ENCODE measurements at regions not wholly inside any gene's neighbourhood (a gene's known extent, or its start where the extent isn't known, plus 50 kb on each side); places are given as distances from the start of the nearest gene placed in this dataset.
"Not testable (repeated sequence)": the region's sequence is repeated elsewhere in the genome, so short reads cannot be mapped to it uniquely, and the experiment has no call there.

DNA sequence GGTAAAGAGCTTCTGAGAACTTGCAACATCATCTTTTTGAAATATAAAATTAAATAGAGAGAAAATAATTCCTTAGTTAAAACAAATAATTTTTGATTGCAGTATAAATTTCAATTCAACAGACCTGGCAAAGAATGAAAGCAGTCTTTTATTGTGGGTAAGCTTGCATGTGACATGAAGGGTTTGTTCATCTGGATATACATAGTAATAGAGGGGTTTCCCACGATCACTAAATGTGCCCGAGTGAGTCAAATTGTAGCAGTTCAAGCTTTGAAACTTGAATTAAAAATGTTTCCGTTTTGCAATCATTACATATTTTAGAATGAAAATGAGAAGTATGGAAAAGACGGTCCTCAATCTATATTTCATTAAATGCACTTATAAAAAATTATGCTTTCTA is 658.4 kb upstream of the MBL2 start:
- DNase-seq (ENCODE audit: low spot score) = no peak

DNA sequence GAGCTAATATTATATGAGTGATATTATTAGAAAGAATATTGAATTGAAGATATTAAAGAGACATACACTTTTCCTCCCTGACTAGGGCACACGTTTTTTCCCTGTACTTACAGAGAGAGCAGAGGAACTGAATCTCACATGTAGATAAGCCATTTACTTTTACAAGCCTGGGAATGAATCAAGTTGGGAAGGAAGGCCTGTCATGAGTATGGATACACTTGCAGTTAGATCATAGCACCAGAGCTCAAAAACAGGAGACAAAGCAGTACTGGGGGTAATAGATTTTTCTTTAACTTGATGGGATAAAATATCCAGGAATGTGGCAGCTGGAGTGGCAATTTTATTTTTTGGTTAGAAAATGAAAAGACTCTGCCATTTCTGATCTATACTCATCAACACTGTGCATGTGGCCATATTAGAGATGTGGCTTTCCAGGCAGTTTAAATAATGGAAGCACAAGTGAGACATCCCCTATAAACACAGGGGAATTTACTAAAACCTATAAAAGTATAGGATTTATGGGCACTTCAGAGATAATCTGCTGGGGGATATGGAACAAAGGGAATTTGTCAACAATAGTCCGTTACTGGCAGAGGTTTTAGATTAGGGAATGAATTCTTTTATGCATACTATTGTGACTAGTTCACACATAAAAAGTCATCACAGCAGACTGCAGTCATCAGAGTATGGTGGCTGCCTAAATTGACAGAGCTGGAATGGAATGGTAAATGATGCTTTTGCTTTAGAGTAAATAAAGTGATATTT is 657.7 kb upstream of the MBL2 start:
- no peak for DNase-seq (ENCODE audit: low spot score)

DNA sequence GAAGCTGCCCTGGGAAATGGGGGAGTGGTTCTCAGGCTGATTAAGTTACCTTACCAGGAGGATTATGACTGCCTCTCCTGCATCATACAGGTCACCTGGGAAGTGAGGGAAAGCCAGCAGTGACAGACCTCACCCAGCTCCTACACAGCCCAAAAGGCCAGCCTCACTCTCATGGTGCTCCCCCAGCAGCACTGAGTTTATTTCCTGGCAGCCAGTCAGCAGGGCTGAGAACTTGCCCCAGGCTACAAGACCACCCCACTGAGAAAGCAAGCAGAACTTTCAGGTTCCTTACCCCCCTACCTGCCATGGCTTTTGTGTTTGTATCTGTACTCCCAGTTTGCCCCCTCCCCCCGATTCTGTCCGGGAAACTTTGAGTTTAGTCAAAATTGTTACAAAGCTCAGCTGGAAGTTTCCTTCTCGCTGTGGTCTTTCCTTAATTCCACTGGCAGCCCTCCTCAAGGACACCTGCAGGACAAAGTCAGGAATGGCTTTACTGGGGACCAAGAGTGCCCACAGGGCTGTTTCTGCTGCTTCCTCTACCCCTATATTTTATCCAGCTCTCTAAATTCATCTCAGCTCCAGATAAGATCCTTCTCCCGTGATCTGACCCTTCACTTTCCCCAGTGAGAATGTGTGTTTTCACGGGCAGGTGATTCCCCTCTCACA is 649.8 kb upstream of the MBL2 start:
- no peak for DNase-seq (ENCODE audit: low spot score)

DNA sequence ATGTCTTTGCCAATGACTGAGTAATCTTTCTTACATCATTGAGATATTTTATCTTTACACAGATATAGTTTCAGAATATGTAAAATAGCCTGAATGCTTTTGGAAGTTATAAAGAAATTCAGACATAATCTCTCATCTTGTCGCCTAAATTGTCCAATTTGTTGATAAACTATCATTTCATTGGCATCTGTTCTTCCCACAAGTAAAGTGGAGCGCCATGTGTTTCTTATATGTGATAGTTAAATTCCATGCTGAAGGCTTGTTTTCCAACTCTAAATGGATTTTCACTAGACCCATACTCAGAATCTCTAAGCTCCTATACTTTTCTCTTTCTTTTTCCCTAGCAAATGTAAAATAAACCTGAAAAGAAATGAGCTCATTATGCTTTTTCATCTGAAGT is 640.1 kb upstream of the MBL2 start:
- DNase-seq (ENCODE audit: low spot score) = no peak

DNA sequence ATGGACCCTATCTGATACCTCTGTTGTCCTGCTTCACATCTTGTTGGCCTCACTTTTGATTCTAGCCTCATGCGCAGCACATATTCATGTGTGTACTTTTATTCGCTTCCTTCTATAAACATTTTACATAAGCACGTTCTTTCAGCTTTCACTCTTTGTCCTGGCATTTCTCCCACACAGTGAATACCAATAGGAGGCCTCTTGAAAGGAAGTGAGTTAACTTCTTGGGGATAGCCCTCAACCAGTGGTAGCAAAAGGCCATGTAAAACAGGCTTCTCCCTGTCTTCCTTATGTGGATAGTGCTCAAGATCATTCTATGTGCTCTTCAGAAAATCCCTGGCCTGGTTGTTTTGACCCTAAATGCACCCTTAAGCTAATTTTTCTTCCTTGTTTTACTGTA is 633.9 kb upstream of the MBL2 start:
- no peak for DNase-seq (ENCODE audit: low spot score)

DNA sequence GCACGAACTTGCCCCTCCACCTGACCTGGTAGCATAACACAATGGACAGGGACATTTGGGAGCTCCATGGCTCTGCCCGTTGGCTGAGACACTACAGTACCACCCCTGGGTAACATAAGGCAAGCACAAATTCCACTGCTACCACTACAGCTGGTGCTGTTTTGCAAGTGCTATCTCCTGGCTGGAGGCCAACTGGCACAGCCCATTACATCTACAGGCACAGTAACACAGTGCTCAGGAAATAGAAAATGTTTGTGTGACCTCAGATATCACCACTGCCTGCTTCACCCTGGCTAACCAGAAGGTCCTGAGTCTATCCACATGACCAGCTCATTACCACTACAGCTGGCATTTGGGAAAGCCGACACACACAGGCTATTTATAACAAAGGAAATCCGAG is 631.1 kb upstream of the MBL2 start:
- DNase-seq (ENCODE audit: low spot score) = no peak

DNA sequence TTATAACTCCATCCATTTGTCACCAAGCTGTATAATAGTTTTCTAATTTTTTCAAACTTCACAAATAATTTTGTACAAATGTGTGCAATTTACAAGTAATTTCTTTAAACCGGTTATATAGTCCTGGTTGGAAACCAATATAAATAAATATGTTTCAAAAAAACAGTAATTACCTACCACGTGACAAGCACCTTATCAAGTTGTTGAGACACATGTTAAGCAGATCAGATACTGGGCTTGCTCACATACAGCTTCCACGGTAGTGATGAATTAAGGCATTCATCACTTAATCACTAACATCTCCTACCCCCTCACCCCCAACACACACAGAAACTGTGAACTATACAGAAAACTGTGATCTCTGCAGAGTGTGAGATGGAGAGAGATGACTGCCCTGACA is 630.0 kb upstream of the MBL2 start:
- DNase-seq (ENCODE audit: low spot score) = no peak

DNA sequence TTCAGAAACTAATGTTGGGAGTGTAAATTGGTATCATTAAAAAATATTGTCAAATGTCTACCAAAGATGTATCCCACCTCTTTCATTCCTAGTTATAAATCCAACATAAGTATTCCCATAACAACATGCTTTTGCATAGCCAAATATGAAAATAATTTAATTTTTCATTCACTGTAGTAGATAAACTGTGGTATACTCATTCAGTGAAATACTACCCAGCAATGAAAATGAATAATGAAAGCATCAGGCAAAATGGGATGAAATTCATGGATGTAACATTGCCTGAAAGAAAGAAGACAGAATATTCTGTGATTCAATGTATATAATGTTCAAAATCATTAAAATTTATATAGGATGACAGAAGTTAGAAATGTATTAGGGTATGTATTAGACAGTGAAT is 629.0 kb upstream of the MBL2 start:
- no peak for DNase-seq (ENCODE audit: low spot score)

DNA sequence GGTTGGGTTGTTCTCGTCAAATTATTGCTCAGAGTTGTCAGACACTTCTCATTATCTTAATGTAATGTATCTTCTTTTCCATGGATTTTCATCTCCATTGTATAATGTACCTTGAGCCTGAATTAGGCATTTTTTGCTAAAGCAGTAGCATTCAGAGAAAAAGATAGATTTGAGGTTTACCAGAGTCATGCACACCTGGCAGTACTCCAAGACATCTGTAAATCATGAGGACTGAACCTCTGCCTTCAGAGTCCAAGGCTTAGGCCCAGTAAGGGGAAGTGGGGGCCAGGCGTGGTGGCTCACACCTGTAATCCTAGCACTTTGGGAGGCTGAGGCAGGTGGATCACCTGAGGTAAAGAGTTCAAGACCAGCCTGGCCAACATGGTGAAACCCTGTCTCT is 624.3 kb upstream of the MBL2 start:
- no peak for DNase-seq (ENCODE audit: low spot score)

DNA sequence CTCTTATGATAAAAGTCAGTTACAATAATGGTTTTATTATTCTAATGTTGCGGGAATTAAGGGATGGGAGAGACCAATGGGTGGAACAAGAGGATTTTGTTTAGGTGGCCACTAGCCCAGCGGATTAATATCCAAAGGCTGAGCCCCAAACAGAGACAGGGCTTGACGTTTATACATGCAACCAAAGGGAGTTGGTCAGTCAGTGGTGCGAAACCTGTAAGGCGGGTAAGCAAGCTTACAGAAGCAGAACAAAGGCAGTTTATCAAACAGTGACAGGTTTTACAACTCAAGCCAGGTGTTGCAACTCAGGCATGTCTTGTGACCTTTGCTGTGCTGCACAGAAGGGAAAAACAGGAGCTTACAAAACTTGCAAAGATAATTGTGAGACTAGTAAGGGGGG is 622.9 kb upstream of the MBL2 start:
- DNase-seq (ENCODE audit: low spot score) = no peak

DNA sequence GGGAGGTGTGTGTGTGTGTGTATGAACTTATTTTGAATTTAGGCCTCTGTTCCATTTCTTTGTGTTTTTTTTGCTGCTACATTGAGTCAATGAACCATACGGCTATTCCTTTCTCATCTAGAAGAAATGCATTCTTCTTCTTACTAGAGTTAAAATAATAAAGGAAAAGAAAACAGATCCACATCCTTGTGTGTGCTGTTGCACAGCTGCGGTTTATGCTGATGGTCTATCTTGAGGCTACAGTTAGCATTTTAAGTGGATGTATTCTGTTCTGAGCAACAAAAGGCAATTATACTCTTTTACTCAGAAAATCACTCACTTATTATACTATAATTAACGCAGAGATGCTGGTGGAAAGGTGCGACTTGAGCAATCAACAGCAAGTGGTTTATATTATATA is 615.0 kb upstream of the MBL2 start:
- no peak for DNase-seq (ENCODE audit: low spot score)

DNA sequence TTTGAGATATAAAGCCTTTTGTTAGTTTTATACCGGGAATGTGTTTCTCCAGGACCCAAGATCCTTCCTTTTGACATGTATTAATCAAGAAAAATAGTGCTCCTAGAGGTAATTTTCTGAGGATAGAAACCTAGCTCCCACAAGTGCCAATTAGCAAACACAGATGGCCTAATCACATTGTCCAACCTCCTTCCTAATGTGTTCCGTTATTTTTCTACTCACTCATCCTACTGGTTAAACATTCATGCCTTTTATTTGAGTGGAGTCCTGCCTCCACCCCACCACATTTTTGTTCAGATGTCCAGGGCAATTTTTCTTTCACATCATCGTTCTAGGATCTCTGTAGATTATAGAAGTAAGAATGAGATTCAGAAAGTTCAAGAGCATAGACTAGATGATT is 610.0 kb upstream of the MBL2 start:
- no peak for DNase-seq (ENCODE audit: low spot score)

DNA sequence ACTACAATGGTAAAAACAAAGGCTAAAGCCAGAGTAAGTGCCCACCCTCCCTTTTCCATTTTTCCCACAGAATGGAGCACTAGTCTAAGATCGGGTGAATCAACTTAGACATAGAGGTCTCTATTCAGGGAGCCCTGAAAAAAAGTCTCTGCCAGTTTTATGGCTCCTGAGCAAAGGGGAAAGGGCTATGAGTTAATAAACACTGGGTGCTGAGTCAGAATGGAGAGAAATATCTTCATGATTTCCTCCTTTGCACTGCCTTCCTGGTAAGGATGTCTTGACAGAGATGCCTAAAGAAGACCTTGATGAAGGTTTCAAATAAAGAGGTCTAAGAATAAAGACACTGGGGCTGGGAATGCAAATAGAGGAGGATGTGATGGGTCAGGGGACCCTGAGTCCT is 607.4 kb upstream of the MBL2 start:
- DNase-seq (ENCODE audit: low spot score) = no peak

DNA sequence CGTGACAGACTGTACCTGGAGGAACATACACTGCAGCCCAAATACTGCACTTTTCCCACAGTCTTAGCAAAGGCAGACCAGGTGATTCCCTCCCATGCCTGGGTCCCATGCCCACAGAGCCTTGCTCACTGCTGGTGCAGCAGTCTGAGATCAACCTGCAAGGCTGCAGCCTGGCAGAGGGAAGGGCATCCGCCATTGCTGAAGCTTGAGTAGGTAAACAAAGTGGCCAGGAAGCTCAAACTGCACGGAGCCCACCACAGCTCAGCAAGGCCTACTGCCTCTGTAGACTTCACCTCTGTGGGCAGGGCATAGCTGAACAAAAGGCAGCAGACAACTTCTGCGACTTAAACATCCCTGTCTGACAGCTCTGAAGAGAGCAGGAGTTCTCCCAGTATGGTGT is 597.8 kb upstream of the MBL2 start:
- no peak for DNase-seq (ENCODE audit: low spot score)

DNA sequence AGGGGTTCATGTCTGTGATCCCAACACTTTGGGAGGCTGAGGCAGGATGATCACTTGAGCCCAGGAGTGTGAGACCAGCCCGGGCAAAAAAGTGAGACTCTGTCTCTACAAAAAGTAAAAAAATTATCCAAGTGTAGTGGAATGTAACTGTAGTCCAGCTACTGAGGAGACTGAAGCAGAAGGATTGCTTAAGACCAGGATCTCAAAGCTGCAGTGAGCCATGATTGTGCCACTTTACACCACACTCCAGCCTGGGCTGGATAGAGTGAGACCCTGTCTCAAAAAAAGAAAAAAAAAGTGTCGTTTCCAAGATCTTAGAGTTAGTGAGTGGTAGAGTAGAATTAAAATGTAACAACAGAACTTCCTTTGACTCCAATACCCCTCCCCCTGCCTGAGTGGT is 589.4 kb upstream of the MBL2 start:
- DNase-seq (ENCODE audit: low spot score) = no peak

DNA sequence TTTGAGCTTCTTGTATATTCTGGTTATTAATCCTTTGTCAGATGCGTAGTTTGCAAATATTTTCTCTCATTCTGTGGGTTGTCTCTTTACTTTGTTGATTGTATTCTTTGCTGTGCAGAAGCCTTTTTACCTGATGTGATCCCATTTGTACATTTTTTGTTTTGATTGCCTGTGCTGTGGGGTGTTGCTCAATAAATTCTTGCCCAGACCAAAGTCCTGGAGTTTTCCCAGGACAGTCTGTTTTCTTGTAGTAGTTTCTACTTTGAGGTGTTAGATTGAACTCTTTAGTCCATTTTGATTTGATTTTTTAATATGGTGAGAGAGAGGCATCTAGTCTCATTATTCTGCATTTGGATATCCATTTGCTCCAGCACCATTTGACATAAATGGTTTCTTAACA is 588.7 kb upstream of the MBL2 start:
- no peak for DNase-seq (ENCODE audit: low spot score)

DNA sequence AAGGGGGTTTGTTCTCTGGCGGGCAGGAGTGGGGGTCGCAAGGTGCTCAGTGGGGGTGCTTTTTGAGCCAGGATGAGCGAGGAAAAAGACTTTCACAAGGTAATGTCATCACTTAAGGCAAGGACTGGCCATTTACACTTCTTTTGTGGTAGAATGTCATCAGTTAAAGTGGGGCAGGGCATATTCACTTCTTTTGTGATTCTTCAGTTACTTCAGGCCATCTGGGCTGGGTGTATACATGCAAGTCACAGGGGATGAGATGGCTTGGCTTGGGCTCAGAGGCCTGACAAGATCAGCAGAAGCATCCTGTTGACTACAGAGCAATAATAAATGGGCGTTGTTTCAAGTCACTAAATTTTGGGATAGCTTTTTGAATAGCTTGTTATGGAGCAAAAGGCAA is 586.4 kb upstream of the MBL2 start:
- not testable (repeated sequence) for DNase-seq (ENCODE audit: low spot score)

DNA sequence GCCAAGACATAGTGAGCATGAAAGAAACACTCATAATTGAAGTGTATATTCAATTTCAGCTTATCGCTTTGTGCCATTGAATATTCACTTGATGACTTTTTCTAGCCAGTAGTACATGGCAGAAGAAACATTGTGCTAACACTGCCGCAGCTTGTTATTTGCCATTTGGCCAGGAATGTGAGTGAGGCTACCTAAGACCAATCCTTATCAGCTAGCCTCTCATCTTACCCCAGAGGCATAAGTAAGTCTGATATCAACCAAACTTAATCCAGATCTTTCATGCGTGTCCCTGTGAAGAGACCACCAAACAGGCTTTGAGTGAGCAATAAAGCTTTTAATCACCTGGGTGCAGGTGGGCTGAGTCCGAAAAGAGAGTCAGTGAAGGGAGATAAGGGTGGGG is 586.0 kb upstream of the MBL2 start:
- DNase-seq (ENCODE audit: low spot score) = no peak

DNA sequence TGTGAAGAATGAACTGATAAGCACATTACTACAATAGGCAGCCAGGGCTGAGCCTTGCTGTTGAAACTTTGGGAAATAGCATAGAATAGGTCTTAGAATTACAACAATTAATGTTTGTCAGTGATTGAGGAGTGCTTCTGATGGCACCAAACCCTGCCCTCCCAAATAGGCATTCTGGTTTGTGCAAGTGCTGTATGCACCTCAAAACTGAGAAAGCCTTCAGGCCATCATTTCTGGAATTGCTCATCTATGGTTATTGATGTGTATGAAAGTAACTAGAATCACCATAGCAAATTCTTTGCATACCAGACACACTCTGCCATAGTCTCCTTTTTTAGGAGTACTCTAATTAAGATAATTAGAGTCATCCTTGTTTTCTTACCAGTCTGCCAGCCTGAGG is 585.0 kb upstream of the MBL2 start:
- no peak for DNase-seq (ENCODE audit: low spot score)

DNA sequence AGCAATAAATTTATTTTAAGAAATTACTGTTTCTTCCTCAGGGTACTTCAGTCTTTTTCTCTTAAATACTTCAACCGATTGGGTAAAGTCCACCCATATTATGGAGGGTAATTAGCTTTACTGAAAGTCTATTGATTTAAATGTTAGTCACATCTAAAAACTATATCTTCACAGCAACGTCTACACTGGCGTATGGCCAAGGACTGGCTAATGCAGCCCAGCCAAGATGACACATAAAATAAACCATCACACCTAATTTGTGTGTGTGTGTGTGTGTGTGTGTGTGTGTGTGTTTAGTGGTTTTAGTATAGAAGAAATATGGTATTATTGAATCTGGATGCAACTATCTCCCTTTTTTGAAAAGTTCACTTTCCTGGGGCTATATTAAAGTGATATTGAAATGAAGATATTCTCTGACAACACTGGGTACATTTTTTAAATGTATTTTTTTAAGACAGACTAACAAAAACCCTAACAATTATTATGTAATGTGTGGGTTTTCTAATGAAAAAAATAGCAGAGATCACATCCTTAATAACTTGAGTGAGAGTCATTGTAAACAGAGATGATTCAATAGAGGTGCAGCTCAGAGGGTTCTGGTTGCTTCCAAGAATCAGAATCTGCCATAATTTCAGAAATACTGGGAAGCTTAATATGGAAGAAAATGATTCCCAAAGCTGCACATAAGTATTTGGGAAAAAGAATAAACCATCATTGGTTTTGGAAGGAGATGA is 584.2 kb upstream of the MBL2 start:
- DNase-seq (ENCODE audit: low spot score) = no peak

DNA sequence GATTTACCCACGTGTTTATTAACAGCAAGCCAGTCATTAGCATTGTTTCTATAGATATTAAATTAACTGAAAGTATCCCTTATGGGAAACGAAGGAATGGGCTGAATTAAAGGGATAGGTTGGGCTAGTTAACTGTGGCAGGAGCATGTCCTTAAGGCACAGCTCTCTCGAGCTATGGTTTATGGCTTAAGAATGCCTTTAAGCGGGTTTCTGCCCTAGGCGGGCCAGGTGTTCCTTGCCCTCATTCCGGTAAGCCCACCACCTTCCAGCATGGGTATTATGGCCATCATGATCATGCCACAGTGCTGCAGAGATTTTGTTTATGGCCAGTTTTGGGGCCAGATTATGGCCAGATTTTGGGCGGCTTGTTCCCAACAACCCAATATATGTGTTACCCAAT is 569.9 kb upstream of the MBL2 start:
- not testable (repeated sequence) for DNase-seq (ENCODE audit: low spot score)

DNA sequence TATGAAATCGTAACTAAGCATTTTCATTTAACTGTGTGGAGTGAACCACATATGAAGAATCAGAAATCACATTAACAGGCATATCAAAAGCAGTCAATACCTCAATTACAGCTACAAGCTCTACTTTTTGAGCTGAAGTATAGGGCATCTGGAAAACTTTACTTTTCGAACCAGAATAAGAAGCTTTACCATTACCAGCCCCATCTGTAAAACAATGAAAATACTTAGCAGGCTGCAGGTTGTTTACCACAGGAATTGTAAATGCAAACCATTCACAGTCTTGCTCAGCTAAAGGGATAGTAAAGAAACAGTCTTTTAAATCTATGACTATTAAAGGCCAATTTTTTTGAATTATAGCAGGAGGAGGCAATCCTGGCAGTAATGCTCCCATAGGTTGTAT is 565.6 kb upstream of the MBL2 start:
- DNase-seq (ENCODE audit: low spot score) = not testable (repeated sequence)

DNA sequence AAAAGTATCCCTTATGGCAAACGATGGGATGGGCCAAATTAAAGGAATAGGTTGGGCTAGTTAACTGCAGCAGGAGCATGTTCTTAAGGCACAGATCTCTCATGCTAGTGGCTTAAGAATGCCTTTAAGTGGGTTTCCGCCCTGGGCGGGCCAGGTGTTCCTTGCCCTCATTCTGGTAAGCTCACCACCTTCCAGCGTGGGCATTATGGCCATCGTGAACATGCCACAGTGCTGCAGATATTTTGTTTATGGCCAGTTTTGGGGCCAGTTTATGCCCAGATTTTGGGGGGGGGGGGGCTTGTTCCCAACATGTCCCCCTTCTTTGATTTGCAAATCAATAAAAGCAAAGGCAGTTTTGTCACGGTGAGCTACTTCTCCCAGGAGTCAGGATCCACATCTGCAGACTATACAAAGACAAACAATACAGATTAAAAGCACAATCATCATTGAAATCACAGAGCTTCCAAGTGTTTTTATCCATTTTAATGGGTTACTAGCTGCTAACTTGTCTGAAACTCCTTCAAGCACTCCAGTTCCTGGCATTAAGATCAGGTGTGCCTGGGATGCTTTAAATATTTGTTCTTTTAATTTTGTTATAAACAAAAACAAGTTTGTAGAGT is 563.3 kb upstream of the MBL2 start:
- not testable (repeated sequence) for DNase-seq (ENCODE audit: low spot score)
